SKM-1 (cell line): ENCODE measurements at regions not wholly inside any gene's neighbourhood (a gene's known extent, or its start where the extent isn't known, plus 50 kb on each side); places are given as distances from the start of the nearest gene placed in this dataset.
"Not testable (repeated sequence)": the region's sequence is repeated elsewhere in the genome, so short reads cannot be mapped to it uniquely, and the experiment has no call there.

ENCODE experiments used
- DNase-seq: peaks from one replicate; lab custom pipeline; 2025; ENCODE audit not compliant: unreplicated experiment; lab: John Stamatoyannopoulos, UW

GRCh38 chr2:53379547-53379946, 388.1 kb upstream of the CHAC2 start:
- DNase-seq, result no peak

- DNase-seq, result no peak
These were observed 388.8 kb upstream of the CHAC2 start for GRCh38 chr2:53378791-53379190.

GRCh38 chr2:53373126-53373525, 394.5 kb upstream of the CHAC2 start:
- DNase-seq, result no peak

DNA sequence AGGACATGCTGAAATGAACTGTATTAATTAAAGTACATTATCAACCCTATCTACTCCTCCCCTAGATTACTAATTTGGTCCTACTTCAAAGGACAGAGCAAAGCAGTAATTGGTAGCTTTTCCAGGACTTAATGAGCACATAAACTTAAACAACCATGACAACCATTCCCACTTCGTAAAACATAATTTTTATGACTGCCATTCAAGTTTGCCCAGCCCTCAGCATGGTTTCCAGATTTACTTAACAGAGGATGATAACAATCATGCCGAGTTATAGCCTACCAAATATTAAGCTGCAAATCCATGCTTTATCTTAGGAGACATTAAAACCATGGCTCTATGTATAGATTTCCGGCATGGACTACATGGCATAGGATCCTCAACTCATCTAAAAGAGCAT, 401.1 kb upstream of the CHAC2 start:
- DNase-seq, result no peak

GRCh38 chr2:53362934-53363333, 404.7 kb upstream of the CHAC2 start:
- no peak for DNase-seq

DNA sequence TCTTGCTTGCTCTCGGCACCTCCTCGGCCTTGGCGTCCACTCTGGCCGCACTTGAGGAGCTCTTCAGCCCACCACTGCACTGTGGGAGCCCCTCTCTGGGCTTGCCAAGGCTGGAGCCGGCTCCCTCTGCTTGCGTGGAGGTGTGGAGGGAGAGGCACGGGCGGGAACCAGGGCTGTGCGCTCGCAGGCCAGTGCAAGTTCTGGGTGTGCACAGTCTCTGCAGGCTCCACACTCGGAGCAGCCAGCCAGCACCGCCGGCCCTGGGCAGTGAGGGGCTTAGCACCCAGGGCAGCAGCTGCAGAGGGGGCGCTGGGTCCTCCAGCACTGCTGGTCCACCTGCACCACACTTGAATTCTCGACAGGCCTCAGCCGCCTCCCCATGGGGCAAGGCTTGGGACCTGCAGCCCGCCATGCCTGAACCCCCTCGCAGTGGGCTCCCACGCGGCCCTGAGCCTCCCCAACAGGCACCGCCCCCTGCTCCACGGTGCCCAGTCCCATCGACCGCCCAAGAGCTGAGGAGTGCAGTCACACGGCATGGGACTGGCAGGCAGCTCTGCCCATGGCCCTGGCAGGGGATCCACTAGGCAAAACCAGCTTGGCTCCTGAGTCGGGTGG, 411.2 kb upstream of the CHAC2 start:
- DNase-seq, result no peak

DNA sequence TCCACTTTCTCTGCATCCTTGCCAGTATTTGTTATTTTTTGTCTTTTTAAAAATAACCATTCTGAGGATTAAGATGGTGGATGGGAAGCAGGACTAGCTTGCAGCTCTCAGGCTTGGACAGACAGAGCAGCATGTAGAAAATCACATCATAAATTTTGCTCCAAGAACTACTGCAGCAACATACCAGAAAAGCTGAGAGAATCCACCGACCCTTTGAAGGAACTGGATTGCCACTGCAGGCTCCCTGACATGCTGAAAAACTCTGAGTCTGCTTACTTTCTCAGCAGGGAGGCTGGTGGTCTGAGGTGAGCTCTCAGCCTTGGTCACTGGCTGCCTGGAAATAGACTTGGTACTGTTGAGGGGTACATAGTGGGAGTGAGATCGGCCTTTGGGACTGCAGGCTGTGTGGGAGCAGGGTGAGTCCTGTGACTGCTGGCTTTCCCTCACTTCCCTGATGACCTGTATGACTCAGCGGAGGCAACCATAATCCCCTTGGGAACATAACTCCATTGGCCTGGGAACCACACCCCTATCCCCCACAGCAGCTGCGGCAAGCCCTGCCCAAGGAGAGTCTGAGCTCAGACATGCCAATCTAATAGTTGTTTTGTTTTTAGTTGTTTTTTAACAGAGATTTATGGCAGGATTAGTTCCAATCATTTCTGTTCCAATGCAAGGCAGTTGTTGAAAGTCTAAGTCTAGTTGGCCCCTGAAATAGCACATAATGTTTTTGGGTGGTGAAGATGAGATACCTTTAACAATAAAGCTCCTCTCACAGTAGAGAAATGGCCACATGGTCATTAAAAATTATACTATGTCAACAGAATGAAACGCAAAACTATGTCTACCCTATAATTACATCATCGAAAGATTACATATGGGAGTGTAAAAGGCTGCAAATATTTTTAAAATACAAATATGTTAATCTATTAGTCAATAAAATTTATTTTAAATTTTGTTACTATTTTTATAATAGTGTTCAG, 414.2 kb upstream of the CHAC2 start:
- no peak for DNase-seq

DNA sequence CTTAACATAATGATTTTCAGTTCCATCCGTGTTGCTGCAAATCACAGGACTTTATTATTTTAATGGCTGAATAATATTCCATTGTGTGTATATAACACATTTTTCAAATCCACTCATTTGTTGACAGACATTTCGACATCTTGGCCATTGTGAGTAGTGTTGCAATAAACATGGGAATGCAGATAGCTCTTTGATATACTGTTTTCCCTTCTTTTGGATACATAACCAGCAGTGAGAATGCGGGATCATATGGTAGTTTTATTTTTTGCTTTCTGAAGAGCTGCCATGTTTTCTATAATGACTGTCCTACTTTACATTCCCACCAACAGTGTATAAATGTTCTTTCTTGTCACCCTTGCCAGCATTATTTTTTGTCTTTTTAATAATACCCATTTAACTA, 420.3 kb upstream of the CHAC2 start:
- DNase-seq, result no peak

DNA sequence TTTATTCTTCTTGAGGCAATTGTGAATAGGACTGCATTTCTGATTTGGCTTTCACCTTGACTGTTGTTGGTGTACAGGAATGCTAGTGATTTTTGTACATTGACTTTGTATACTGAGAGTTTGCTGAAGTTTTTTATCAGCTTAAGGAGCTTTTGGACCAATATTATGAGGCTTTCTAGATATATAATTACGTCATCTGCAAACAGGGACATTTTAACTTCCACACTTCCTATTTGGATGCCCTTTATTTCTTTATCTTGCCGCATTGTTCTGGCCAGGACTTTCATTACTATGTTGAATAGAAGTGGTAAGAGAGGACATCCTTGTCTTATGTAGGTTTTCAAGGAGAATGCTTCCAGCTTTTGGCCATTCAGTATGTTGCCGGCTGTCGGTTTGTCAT, 425.4 kb upstream of the CHAC2 start:
- DNase-seq, result no peak

DNA sequence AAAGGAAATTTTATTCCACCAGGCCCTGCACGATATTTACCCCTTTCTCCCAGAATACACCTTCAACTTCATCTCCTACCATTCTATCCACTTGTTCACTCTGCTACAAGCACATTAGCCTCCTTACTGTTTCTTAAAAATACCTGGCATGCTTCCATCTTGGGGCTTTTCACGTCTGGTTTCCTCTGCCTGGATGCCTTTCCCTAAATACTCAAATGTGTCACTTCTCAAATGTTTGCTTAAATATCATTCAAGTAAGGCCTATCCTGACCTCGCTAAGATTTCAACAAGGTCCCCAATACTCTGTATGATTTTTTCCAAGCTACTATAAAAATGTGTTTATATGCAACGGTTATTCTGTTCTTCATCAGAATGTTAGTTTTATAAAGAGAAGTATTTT, 433.0 kb upstream of the CHAC2 start:
- no peak for DNase-seq

GRCh38 chr2:53331667-53332066, 435.9 kb upstream of the CHAC2 start:
- DNase-seq, result no peak

GRCh38 chr2:53317861-53318260, 449.7 kb upstream of the CHAC2 start:
- DNase-seq, result no peak

DNA sequence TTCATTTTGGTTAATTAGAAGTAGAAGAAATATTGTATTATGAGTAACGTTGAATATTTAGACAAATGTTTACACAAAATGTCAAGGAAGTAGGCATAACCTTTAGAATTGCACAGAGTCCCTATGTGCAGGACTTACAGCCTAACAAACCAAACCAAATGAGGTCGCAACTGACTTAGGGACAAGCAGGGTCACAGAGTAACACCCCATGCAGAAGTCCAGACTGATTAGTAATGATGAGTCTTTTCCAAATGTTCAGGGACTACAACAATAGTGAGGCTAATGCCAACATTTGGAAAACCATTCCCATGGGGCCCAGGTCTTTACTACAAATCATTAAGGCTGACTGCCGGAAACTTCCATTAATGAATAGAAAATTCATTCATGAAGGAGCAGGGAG, 452.5 kb upstream of the CHAC2 start:
- DNase-seq, result no peak

DNA sequence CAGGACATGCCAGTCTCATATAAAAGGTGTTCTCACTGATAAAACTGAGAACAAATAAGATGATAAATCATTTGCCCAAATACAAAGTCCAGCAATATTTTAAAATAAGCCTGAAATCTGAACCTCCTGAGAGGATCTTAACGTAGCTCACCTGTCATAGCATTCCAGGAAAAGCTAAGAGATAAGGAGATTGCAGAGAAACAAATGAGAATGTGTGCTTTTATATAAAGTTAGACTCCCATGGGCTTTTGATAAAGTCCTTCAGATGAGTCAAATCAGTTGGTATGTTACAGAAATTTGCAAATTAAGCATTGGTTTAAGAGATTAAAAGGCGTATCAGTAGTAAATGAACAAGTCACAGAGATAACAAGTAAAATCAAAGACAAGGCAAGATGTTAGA, 452.9 kb upstream of the CHAC2 start:
- no peak for DNase-seq

- not testable (repeated sequence) for DNase-seq
These were observed 454.0 kb upstream of the CHAC2 start for GRCh38 chr2:53313644-53314043.

- DNase-seq, result no peak
These were observed 454.9 kb upstream of the CHAC2 start for GRCh38 chr2:53312721-53313120.

DNA sequence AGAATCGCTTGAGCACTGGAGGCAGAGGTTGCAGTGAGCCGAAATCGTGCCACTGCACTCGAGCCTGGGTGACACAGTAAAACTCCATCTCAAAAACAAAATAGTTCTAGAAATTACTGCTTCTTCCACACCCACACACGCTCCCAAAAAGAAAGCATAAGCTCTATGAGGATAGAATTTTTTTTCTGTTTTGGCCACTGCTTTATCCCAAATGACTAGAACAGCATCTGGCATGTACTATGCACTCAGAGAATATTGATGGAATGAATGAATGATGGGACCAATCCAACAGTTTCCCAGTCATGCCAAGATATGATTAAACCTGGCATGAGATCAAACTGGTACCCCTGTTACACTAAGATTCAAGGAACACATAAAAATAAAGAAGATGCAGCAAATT, 455.4 kb upstream of the CHAC2 start:
- no peak for DNase-seq

DNA sequence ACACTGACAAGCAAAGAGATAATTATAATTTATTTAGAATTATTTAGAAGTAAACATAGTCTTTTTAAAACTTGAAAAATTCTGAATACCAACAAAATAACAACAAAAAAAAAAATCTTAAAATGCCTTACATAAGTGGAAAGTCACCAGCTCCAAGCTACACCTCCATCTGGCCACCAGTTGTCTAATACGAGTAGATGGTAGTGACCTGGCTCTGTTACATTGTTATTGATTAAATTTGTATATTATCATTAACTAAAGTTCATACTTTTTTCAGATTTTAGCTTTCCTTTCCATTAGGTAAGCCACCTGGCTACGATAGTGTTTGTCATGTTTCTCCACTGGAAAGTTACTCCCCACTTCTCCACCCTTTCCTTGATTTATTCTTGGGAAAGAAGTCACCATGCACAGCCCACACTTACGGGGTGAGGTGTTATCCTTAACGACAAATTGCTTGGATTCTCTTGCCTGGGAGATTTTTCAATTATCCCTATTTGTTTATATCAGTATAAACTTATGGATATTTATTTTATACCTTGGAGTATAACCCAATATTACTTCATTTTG, 464.5 kb upstream of the CHAC2 start:
- DNase-seq, result no peak

DNA sequence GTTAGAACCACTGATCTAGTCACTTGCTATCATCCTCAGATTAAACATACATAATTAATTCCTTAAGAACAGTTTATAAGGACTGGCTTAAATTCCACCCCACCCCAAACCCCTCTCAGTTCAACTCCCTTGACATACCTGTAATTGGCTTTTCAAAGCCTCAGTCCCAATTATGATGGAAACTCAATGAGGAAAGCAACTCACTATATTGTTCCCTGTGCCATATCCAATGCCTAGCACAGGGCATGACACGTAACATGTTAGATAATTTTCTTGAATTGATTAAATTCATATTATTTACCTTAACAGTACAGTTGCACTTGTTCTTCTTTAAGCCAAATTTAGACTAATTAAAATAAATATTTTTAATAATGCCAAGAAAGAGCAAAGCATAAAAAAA, 465.1 kb upstream of the CHAC2 start:
- no peak for DNase-seq

GRCh38 chr2:53289309-53290006, 478.1 kb upstream of the CHAC2 start:
- DNase-seq, result no peak

GRCh38 chr2:53286345-53286744, 481.3 kb upstream of the CHAC2 start:
- DNase-seq, result no peak

GRCh38 chr2:53275743-53276142, 491.9 kb upstream of the CHAC2 start:
- no peak for DNase-seq
